22Rv1 (cell line): ENCODE measurements at regions not wholly inside any gene's neighbourhood (a gene's known extent, or its start where the extent isn't known, plus 50 kb on each side); places are given as distances from the start of the nearest gene placed in this dataset.

Experiments
- CTCF ChIP-seq: fragments of 450-650 bp; IDR thresholded peaks from 2 replicates; pipeline ENCODE4 v1.5.1; 2017; ENCODE audit warnings: mild to moderate bottlenecking
- ZFX ChIP-seq: fragments of 450-650 bp; IDR thresholded peaks from 2 replicates; pipeline ENCODE4 v1.6.1; 2017; ENCODE audit warnings: antibody characterized with exemption, borderline replicate concordance

- TF ChIP-seq CTCF, result no peak
- TF ChIP-seq ZFX, result no peak
Observed at GRCh38 chr6:14968056-14968637, 277.7 kb upstream of the JARID2 start.
